HG03571 (cell line): ENCODE measurements at regions not wholly inside any gene's neighbourhood (a gene's known extent, or its start where the extent isn't known, plus 50 kb on each side); places are given as distances from the start of the nearest gene placed in this dataset.
"Not testable (repeated sequence)": the region's sequence is repeated elsewhere in the genome, so short reads cannot be mapped to it uniquely, and the experiment has no call there.

ENCODE experiments used
- ATAC-seq: cut with Tn5 transposase; IDR thresholded peaks from one replicate; pipeline ENCODE4 v1.9.1; 2021; ENCODE audit not compliant: unreplicated experiment

DNA sequence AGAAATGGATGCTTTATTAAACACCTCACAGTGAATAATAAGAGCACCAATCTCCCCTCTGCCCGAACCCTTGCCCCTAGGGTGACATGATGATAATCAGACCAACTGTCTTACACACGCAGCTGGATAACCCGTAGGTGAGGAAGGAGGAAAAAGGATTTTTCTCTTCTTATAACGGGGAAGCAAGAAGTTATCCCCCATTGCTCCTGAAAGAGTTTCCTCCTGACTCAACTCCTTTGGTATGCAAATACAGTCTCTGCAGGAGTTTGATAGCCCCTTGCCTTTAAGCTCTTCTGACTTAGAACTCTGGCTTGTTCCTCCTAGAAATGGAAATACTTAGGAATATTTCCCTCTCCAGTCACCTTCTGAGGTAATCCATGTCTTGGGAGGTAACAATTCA is 455.8 kb downstream of the TMEM135 start:
- no peak for ATAC-seq

DNA sequence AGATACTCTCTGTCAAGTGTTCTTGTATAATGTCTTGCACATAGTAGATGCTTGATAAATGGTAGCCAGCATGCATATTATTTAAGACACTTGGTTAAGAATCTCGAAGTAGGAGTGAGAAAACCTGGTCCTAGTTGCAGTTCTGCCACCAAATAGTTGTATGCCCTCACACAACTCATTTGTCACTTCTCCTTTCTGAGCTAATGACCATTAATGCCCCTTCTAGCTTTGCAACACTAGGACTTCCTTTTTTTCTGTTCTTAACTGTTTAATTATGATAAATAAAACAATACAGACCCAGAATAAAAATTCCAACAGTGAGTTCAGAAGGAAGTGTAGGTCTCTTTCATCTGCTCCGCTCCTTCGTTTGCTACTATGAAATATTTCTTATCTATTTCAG is 453.6 kb downstream of the TMEM135 start:
- ATAC-seq = no peak

DNA sequence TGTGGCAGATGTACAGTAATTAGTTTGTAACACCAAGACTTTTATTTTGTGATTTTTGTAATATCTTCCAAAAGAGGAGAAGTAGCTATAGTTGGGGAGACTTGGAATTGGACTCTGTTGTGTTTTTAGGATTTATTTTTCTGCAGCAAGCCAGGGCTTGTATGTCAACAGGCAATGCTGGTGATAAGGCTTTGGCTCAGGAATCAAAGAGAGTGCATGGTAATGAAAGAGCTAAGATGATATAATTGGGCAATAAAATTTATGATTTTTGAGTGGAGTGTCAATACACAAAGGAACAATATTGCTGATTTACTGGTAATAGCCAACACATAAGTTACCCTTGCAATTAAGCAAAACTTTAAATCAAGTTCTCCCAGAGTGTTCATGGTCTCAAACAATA is 452.9 kb downstream of the TMEM135 start:
- no peak for ATAC-seq

DNA sequence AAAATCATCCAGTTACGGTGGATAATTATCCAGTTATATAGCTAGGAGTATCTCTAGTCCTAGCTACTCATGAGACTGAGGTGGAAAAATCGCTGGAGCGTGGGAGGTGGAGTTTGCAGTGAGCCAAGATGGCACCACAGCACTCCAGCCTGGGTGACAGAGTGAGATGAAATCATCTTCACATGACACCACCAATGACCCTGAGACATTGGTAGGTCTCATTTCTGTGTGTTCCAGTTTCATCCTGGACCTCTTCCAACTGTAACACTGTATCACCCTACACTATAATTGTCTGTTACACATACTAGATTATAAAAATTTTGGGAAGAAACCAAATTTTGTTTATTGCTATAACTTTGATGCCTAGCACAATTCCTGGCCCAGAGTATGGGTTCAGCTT is 446.8 kb downstream of the TMEM135 start:
- no peak for ATAC-seq

DNA sequence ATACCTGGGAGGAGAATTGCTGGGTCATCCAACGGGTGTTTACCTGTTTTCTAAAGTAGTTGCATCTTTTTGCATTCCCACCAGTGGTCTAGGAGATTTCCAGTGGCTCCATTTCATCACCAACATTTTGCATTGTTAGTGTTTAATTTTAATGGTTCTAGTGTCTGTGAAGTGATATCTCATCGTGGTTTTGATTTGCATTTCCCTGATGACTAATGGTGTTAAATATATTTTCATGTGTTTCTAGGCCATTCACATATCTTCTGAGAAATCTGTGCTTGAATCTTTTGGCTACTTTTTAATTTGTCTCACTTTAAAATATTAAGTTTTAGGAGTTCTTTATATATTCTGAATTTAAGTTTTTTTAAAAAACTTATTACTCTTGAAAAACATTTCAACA is 439.6 kb downstream of the TMEM135 start:
- no peak for ATAC-seq

DNA sequence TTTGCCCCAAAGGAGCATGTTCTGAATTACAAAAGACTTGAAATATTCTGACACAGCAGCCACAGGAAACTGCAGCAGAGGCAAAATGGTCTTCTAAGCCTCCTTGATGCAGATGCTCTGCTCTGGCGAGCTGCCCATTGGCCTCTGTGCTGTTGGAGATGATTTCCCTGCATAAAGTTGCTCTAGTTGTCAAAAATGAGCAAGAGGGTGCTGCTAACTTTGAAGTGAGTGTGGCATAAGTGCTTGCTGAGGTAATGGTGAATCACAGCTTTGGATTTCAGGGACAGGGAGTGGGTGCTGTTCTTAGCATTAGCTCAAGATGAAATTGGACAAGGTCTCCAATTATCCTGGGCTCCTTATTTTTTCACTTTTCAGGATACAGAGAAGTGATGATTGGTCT is 435.4 kb downstream of the TMEM135 start:
- ATAC-seq = no peak

DNA sequence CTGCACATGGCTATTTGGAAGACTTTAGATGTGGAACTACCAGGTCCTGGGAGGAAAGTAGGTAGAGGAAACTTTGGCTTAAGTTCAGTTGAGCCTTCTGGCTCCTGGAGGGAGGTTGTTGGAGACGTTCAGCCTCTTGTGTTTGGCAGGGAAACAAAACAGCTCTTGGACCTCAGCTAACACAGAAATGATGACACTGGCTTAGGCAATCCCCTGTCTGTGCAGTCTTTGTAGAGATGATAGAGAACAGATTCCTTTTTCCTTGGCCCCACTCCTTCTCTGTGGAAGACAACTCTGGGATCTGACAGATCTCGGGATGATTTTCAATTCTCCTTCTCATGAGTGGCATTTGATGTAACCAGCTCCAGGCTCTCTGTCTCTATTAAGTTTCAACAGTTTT is 428.5 kb downstream of the TMEM135 start:
- no peak for ATAC-seq

DNA sequence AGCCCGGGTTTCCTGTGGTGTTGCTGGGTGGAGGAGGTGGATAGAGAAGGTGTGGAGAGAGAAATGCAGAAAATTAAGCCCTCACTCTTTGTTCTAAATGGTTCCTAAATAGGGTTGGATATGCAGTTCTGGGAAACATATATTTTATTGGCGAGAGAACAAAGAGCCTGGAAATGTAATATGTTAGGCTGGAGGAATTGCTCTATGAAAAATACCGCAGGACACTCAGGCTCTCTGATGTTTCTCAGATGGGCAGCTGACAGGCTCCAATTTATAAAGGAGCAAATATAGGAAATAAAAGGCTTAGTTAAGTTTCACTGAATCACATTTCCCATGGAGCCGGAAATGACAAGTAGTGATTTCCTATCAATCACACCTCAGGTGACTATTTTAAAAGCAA is 428.0 kb downstream of the TMEM135 start:
- ATAC-seq = no peak

DNA sequence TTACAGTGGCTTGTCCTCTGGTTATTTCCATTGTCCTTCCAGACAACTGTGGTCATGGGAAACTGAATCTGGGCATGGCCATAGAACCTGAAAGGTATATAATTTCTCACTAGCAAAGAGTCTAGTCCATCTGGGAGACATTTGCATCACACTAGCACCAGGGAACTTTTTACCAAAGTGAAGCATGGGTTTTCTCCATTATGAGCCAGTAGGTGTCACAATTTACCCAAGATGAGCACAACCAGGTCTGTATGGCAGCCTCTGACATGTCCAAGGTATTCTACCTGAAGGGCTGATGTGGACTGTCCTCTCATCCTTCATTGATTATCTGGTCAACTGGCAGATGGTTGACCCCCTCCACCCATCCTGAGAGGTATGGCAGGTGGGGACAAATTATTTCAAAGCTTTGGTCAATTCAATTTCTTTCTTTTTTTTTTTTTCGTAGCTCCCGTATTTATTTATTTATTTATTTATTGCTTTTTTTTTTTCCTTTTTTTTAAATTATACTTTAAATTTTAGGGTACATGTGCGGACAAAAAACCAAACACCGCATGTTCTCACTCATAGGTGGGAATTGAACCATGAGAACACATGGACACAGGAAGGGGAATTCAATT is 425.9 kb downstream of the TMEM135 start:
- ATAC-seq = no peak

DNA sequence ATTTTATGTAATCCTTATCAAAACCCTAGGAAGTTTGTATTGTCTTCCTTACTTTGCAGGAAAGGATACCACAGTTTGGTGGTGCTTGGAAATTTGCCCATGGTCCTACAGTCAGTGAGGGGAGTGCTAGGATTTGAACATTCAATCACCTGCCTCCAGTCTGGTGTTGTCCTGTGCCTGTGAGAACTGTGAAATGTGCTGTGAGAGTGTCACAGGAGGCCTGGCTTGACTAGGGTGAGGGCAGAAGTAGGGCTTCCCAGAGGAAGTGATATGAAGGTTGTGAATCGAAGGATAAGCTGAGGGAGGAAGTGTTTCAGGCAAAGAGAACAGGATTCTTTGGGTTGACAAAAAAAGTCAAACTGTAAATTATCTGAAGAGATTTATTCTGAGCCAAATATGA is 424.4 kb downstream of the TMEM135 start:
- ATAC-seq = no peak

DNA sequence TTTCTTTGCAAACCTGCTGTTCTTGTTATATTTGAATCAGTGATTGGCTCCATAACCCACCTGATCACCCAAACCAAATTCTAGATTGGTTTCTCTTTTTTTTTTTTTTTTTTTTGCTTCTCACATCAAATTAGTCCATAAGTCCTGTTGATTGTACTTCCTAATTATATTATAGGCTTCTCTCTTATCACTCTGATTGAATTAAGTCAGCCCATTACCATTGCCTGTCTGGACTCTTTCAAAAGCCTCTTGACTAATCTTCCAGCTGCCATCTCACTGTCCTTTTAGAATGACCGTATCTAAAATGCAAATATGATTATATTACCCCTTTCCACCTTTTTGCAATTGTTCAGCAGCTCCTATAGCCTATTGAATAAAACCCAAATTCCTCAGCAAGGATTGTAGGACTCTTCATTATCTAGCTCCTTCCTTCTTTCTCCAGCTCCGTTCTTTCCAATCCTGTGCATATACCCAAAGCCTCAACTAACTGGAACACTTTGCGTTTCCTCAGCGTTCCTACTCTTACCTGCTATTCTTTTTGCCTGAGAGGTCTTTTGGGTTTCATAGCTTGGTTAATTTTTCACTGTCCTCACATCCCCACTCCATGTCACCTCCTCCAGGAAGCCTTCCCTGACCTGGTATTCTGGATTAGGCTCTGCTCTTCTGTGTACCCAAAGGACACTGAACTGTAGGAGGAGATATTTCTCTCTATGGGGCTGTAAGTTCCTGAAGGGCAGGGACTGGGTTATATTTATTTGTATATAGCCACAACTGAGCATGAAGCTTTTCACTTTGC is 423.3 kb downstream of the TMEM135 start:
- no peak for ATAC-seq

DNA sequence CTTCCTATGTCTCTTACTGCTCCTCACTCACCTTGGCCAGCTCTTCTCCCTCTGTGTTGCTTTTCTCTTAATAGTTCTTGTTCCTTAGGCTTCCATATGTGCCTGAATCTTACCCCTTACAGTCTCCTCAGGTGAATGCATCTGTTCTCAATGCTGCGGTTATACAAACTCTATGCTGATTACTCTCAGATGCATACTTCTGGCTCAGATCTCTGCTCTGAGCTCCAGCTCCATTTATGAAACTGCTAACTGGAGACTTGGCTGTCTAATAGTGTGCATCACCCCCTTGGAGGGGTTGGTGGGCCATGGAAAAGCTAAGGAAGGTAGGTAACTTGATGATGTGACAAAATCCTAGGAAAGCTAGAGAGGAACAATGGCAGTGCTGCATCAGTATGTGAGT is 422.5 kb downstream of the TMEM135 start:
- ATAC-seq = no peak

DNA sequence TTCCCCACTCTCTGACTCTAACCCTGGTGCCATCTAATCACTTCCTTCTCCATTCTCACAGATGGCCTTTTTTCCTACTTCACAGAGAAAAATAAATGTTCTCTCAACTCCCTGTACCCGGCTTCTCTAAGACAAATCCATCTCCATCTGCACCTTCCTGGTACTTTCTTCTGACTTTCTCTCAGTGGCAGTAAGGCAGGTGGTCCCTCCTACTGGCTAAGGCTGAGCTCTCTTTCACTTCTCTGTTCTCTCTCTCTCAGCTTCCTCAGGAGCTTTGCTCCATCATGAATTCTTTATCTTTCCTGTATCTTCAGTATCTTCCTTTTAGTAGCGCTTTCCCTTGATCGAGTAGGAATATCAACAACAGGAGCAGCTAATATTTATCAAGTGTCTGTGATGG is 421.6 kb downstream of the TMEM135 start:
- no peak for ATAC-seq

DNA sequence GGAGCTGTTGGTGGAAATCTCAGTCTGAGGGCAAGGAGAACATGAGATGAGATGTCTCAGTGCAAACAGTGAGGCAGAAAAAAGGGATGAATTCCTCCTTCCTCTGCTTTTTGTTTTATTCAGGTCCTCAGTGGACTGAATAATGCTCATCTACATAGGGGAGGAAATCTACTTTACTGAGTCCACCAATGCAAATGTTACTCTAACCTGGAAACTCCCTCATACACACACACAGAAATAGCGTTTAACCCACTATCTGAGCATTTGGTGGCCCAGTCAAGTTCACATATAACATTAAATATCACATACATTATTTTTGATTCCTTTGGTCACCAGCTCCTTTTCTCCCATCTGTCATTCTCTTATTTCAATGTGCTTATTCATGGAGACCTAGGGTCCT is 418.8 kb downstream of the TMEM135 start:
- ATAC-seq = no peak

DNA sequence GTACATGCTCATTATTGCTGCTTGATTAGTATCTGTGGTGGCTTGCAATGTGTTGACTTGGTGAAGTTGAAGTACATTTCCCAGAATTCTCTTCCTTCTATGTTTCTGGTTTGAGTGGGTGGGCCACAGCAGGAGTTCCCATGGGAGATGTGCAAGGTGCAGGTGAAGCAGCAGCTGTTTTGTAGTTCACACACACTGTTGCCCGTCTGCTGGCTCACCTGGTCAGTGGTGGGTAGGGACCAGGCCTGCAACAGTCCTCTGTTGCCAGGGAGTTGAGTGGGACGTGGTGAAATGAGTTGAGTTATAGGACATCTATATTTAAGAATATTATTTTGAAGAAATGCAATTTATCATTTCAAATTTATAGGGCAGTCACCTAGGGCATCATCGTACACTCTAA is 417.4 kb downstream of the TMEM135 start:
- no peak for ATAC-seq

DNA sequence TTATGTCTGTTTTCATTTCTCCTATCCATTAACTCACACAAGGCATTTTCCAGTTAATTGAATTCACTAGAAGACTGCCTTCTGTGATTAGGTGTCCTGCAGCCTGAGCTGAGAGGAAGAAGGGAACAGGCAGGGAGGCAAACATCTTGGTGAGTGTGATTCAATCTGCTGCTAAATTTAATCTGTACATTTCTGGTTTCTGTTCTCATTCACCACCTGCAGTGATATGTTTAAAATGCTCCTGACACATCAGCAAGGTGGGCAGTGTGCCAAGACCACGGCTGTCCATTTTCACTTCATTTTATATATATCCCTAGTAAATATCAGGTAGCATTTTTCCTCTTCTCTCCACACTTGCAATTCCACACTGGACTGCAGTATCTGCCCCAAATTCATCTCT is 416.5 kb downstream of the TMEM135 start:
- no peak for ATAC-seq

DNA sequence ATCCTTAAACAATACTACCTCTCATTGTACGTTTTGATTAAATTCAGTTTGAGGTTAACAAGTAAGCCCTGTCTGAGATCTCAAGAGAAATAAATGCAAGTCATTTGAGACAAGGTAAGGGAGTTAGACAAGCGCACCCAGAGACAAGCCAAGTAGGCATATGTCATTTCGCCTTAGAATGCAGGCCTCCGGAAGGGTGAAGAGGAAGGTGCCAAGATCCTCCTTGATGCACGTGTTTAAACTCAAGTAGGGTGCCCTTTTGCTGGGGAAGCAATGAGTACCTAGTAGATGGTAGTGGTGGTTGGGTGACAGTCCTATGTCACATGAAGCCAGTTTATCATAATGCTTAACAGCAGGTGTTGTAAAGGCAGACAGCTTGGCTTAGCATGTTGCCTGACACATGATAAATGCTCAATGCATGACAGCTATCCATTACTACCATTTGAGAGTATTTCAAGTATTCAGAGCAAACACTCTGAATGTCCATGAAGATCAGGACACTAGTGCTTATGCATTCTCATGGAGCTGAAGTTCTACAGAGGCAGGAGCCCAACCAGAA is 415.9 kb downstream of the TMEM135 start:
- ATAC-seq = no peak

DNA sequence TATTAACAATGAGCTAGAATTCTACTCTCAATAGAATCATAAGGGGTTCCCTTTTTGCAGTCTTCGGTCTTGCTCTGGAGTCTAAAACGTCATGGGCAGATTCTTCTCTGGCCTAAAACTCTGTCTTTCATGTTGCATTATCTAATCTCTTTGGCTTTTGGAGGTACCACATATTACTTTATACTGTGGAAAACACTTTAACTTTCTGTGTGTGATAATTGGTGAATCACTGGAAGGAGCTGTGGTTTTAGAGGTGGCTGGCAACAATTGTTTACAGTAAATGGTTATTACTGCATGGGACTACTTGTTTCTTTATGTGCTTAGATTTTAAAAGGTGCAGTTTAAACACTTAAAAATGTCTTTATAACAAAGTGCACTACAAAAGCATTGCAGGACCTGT is 414.3 kb downstream of the TMEM135 start:
- not testable (repeated sequence) for ATAC-seq

DNA sequence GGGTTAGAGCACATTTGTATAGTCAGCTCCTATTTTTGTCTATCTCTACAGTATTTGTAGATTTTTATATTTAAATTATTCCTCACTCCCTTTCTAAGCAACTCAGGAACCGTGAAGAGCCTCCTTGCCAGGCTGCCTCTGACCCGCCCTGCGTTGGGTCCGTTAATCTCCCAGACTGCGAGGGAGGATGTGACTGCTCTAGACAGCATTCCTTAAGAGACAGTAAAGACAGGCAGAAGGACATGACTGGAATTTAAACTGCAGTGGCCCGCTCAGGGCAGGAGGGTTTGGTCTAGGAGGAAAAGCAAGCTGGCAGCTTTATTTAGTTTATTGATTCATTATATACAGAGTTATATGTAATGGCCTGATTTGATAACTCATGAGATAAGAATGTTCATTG is 413.7 kb downstream of the TMEM135 start:
- no peak for ATAC-seq

DNA sequence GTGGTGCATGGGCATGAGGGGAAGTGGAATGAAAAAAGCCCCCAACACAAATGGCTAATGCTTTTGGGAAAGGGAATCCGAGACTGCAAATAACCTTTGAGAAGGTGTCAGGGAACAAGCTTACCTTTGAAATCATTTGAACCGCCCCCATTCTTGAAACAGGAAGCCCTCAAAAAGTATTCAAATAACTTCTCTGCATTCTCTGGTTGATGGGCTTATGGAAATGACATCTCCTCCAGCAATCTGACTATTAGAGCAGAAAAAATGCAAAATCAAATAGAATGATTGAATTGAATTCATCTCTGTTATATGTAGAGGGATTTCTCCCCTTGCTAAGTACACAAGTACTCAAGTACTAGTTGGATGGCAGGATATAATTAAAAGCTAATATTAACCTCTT is 409.9 kb downstream of the TMEM135 start:
- ATAC-seq = no peak

DNA sequence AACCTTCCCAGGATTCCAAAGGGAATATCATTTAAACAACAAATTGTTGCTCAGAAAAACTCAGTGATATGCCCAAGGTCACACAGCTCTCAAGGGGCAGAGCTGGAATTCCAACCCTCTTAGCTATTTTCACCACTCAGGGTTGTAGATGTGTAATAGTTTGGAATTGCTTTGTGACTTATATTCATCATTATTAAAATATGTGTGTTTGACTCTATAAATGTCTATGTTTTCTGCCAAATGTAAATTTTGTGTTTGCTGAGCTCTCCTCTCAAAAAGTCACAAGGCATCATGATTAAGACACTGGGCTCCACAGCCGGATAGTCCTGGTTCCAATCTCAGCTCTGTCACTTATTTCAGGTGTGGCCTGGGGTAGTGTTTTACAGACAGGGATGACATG is 407.3 kb downstream of the TMEM135 start:
- ATAC-seq = no peak

DNA sequence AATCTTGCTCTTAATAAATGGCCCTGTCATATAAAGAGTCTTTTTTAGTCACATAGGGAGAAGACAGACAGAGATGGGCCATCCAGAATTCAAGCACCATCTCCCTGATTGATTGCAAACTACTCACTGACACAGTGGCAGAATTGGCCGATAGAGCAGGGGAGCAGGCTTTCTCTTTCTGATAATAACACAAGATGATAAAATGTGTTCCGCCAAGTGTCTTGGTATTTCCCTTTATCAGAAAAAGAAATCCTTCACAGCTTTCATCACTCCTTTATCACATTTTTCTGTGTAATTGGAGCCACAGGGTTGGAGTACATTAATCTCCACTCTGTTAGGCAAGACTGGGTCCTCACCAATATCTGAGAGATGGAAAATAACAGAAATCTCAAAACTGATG is 406.0 kb downstream of the TMEM135 start:
- no peak for ATAC-seq
